Nephron (organoid): ENCODE measurements at regions not wholly inside any gene's neighbourhood (a gene's known extent, or its start where the extent isn't known, plus 50 kb on each side); places are given as distances from the start of the nearest gene placed in this dataset.

Experiments used
- H3K27ac Mint-ChIP-seq, 3 experiments: 2 replicates each; pipeline ENCODE4 v1.8.0; 2020; ENCODE audit warnings: mixed read lengths in 3 of 3, mild to moderate bottlenecking in 2 of 3, moderate library complexity in 1 of 3
- H3K27me3 Mint-ChIP-seq: 2 replicates; pipeline ENCODE4 v1.8.0; 2021; ENCODE audit warnings: low read depth, mild to moderate bottlenecking, moderate library complexity, mixed read lengths
- H3K36me3 Mint-ChIP-seq: 2 replicates; pipeline ENCODE4 v1.8.0; 2020; ENCODE audit warnings: low read depth, mixed read lengths
- H3K4me1 Mint-ChIP-seq: 2 replicates; pipeline ENCODE4 v1.8.0; 2020; ENCODE audit warnings: mixed read lengths
- H3K4me3 Mint-ChIP-seq, 3 experiments: 2 replicates each; pipeline ENCODE4 v1.8.0; 2020; ENCODE audit warnings: mild to moderate bottlenecking in 3 of 3, mixed read lengths in 3 of 3, moderate library complexity in 2 of 3
- H3K9me3 Mint-ChIP-seq: 2 replicates; pipeline ENCODE4 v1.8.0; 2020; ENCODE audit warnings: mixed read lengths
- CTCF ChIP-seq, 3 experiments: fragments of 200-600 bp; sonication (generic); IDR thresholded peaks; one replicate each; pipeline ENCODE4 v1.5.0; 2021; ENCODE audit warnings: antibody characterized with exemption in 3 of 3; ENCODE audit not compliant: unreplicated experiment in 3 of 3

- no peaks in the 10 kb centered on the region for H3K4me1 Mint-ChIP-seq
- no peak overlapping the region for H3K27ac Mint-ChIP-seq
- H3K4me3 Mint-ChIP-seq = no peak overlapping the region
- TF ChIP-seq CTCF (IDR thresholded peaks at IDR 0.05; ENCODE audit: unreplicated experiment in 3 of 3) = no peak
- no peaks in the 10 kb centered on the region for H3K36me3 Mint-ChIP-seq
- peaks cover 36% of the 10 kb centered on the region for H3K27me3 Mint-ChIP-seq
- H3K9me3 Mint-ChIP-seq = no peaks in the 10 kb centered on the region
Observed at GRCh38 chr3:10628891-10629670, 123.7 kb upstream of the ATP2B2 start.

GRCh38 chr3:10629671-10630040, 124.3 kb upstream of the ATP2B2 start:
- TF ChIP-seq CTCF (IDR thresholded peaks at IDR 0.05; ENCODE audit: unreplicated experiment in 3 of 3) = no peak
- Mint-ChIP-seq H3K27ac (no peak overlapping the region), H3K27me3 (peaks cover 40% of the 10 kb centered on the region), H3K9me3 (no peaks in the 10 kb centered on the region), H3K36me3 (no peaks in the 10 kb centered on the region), H3K4me3 (no peak overlapping the region), H3K4me1 (no peaks in the 10 kb centered on the region)

GRCh38 chr3:10631224-10631623, 125.8 kb upstream of the ATP2B2 start:
- no peak for TF ChIP-seq CTCF (IDR thresholded peaks at IDR 0.05; ENCODE audit: unreplicated experiment in 3 of 3)
- no peak overlapping the region for H3K4me3 Mint-ChIP-seq
- no peaks in the 10 kb centered on the region for H3K4me1 Mint-ChIP-seq
- no peak overlapping the region for H3K27ac Mint-ChIP-seq
- peaks cover 2% of the 10 kb centered on the region for H3K9me3 Mint-ChIP-seq
- H3K27me3 Mint-ChIP-seq = peaks cover 36% of the 10 kb centered on the region
- no peaks in the 10 kb centered on the region for H3K36me3 Mint-ChIP-seq

GRCh38 chr3:10632125-10632524, 126.7 kb upstream of the ATP2B2 start:
- Mint-ChIP-seq H3K4me1 (no peaks in the 10 kb centered on the region), H3K27me3 (peaks cover 38% of the 10 kb centered on the region), H3K27ac (no peak overlapping the region), H3K36me3 (no peaks in the 10 kb centered on the region), H3K9me3 (peaks cover 8% of the 10 kb centered on the region), H3K4me3 (no peak overlapping the region)
- TF ChIP-seq CTCF (IDR thresholded peaks at IDR 0.05; ENCODE audit: unreplicated experiment in 3 of 3) = no peak

GRCh38 chr3:10632741-10633140, 127.4 kb upstream of the ATP2B2 start:
- H3K9me3 Mint-ChIP-seq = peaks cover 14% of the 10 kb centered on the region
- H3K4me1 Mint-ChIP-seq = no peaks in the 10 kb centered on the region
- H3K36me3 Mint-ChIP-seq = no peaks in the 10 kb centered on the region
- no peak for TF ChIP-seq CTCF (IDR thresholded peaks at IDR 0.05; ENCODE audit: unreplicated experiment in 3 of 3)
- H3K27me3 Mint-ChIP-seq = peaks cover 38% of the 10 kb centered on the region
- H3K4me3 Mint-ChIP-seq = no peak overlapping the region
- H3K27ac Mint-ChIP-seq = no peak overlapping the region

DNA sequence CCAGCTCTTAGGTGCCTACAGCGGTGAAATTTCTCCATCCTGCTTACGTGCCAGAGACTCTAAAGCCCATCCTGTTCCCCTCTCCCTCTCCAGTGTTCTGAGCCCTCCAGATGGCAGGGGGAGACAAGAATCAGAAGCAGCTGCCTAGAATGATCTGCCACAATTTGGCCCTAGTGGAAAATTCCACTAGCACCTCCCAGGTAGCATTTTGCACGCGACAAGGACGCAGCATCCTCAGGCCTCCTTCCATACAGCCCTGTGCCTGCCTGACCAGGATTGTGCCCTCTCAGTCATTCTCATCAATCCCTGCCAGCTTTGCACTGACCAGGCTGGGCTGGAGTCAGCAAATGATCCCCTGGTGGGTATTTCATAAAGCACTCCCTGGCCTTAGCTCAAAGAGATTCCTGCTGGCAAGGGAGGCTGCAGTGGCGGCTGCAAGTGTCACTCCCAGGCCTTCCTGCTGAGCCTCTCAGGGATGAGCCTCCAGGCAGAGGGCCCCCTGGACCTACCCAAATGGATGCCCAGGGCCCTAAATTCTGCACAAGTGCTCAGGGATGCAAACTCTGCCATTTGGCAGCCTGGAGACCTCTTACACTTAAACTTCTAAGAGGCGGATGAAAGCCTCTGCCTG, 130.2 kb upstream of the ATP2B2 start:
- H3K27me3 Mint-ChIP-seq = peaks cover 24% of the 10 kb centered on the region
- no peak overlapping the region for H3K27ac Mint-ChIP-seq
- no peak for TF ChIP-seq CTCF (IDR thresholded peaks at IDR 0.05; ENCODE audit: unreplicated experiment in 3 of 3)
- H3K4me1 Mint-ChIP-seq = no peaks in the 10 kb centered on the region
- peaks cover 22% of the 10 kb centered on the region for H3K9me3 Mint-ChIP-seq
- no peak overlapping the region for H3K4me3 Mint-ChIP-seq
- H3K36me3 Mint-ChIP-seq = no peaks in the 10 kb centered on the region
